ENCODE measurements at regions not wholly inside any gene's neighbourhood (a gene's known extent, or its start where the extent isn't known, plus 50 kb on each side); places are given as distances from the start of the nearest gene placed in this dataset.

DNA sequence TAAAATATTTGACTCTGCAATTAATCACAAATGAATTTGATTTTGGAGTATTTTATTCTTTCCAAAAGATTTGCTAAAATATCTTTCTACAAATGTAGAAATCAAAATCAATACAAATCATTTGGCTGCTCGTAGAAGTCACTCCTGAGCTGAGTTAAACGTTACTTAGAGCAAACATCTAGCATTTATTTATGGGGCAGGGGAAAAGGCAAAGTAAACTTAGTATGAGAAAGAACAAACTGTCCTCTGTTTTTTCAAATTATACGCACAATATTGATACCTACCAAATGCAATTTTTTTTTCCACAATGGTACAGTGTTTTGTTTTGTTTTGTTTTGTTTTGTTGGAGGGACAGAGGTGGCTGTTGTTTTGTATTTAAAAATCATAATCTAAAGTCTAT, 233.8 kb downstream of the TTLL7 start:
- TF ChIP-seq POLR2A (IDR thresholded peaks at IDR 0.05) = no peak
- TF ChIP-seq, protein P1, sequence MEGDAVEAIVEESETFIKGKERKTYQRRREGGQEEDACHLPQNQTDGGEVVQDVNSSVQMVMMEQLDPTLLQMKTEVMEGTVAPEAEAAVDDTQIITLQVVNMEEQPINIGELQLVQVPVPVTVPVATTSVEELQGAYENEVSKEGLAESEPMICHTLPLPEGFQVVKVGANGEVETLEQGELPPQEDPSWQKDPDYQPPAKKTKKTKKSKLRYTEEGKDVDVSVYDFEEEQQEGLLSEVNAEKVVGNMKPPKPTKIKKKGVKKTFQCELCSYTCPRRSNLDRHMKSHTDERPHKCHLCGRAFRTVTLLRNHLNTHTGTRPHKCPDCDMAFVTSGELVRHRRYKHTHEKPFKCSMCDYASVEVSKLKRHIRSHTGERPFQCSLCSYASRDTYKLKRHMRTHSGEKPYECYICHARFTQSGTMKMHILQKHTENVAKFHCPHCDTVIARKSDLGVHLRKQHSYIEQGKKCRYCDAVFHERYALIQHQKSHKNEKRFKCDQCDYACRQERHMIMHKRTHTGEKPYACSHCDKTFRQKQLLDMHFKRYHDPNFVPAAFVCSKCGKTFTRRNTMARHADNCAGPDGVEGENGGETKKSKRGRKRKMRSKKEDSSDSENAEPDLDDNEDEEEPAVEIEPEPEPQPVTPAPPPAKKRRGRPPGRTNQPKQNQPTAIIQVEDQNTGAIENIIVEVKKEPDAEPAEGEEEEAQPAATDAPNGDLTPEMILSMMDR (IDR thresholded peaks at IDR 0.05) = no peak

All from adrenal gland (tissue), 5 donors.